GM23248 (cell line): ENCODE measurements at regions not wholly inside any gene's neighbourhood (a gene's known extent, or its start where the extent isn't known, plus 50 kb on each side); places are given as distances from the start of the nearest gene placed in this dataset.
"Not testable (repeated sequence)": the region's sequence is repeated elsewhere in the genome, so short reads cannot be mapped to it uniquely, and the experiment has no call there.

Experiments
- DNase-seq: peaks from one replicate; pipeline ENCODE4 v3.0.0-alpha.2; 2015
- H2AFZ ChIP-seq: fragments of 200-600 bp; sonication (generic); 2 replicates; pipeline ENCODE4 v1.6.1; 2016; ENCODE audit warnings: antibody characterized with exemption
- H3F3A ChIP-seq: fragments of 200-600 bp; sonication (generic); 2 replicates; pipeline ENCODE4 v1.6.1; 2016; ENCODE audit warnings: mild to moderate bottlenecking, antibody characterized with exemption, mixed run types; ENCODE audit not compliant: insufficient read depth
- H3K27ac ChIP-seq: fragments of 200-600 bp; sonication (generic); 2 replicates; pipeline ENCODE4 v1.5.1; 2016; ENCODE audit warnings: mild to moderate bottlenecking
- H3K27me3 ChIP-seq: fragments of 200-600 bp; sonication (generic); replicated peaks from 2 replicates; pipeline ENCODE4 v1.6.1; 2016; ENCODE audit warnings: mild to moderate bottlenecking; ENCODE audit not compliant: insufficient read depth
- H3K36me3 ChIP-seq: fragments of 200-600 bp; sonication (generic); 2 replicates; pipeline ENCODE4 v1.6.1; 2016; ENCODE audit warnings: low read depth, mild to moderate bottlenecking
- H3K4me1 ChIP-seq: fragments of 200-600 bp; sonication (generic); 2 replicates; pipeline ENCODE4 v1.6.1; 2016; ENCODE audit warnings: mild to moderate bottlenecking; ENCODE audit not compliant: insufficient read depth
- H3K4me2 ChIP-seq: fragments of 200-600 bp; sonication (generic); one replicate; pipeline ENCODE4 v1.6.1; 2016; ENCODE audit warnings: mild to moderate bottlenecking; ENCODE audit not compliant: unreplicated experiment
- H3K4me3 ChIP-seq: fragments of 200-600 bp; sonication (generic); 2 replicates; pipeline ENCODE4 v1.5.1; 2016; ENCODE audit warnings: mild to moderate bottlenecking
- H3K79me2 ChIP-seq: fragments of 200-600 bp; sonication (generic); 2 replicates; pipeline ENCODE4 v1.6.1; 2016; ENCODE audit warnings: mild to moderate bottlenecking; ENCODE audit not compliant: insufficient read depth
- H3K9ac ChIP-seq: fragments of 200-600 bp; sonication (generic); 2 replicates; pipeline ENCODE4 v1.6.1; 2016; ENCODE audit warnings: mild to moderate bottlenecking
- H3K9me2 ChIP-seq: fragments of 200-600 bp; sonication (generic); 2 replicates; pipeline ENCODE4 v1.6.1; 2016; ENCODE audit warnings: mixed run types, mild to moderate bottlenecking, moderate library complexity; ENCODE audit not compliant: insufficient read depth
- H3K9me3 ChIP-seq: fragments of 200-600 bp; sonication (generic); one replicate; pipeline ENCODE4 v1.6.1; 2017; ENCODE audit warnings: low read depth
- H4K20me1 ChIP-seq: fragments of 200-600 bp; sonication (generic); 2 replicates; pipeline ENCODE4 v1.6.0; 2016; ENCODE audit not compliant: insufficient read depth
- WGBS, 2 experiments: methylation state at CpG; one replicate each; pipeline ENCODE4 v1.1.6; 2015 to 2017; ENCODE audit warnings: low lambda C conversion rate in 2 of 2, low coverage in 1 of 2; ENCODE audit errors: missing lambda C conversion rate in 2 of 2; 5-methylcytosine and 5-hydroxymethylcytosine counted together
- in situ Hi-C: fragments of 300-500 bp; cut with MboI; formaldehyde crosslinking; loops from 2 replicates; pipeline ENCODE4 v1.15.0; 2020

DNA sequence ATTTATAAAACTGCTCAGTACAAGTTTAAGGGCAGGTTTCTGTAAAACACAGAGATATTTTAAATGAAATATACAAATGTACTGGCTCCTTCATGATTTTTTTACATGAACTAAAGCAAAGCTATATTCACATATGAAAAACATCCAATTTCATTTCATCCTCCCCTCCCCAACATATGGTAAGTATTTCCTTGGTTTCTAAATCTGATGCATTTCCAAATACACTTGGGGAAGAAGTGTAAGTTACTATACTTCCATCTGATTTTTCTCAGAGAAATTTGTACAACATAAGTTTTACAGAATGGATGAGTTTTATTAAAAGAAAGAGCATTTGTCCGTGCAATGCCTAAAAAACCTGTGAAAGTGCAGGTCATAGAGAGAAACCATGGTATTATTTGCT lies 109.0 kb upstream of the POMZP3 start:
- H3K4me2 ChIP-seq, H3K9me3 ChIP-seq, H4K20me1 ChIP-seq, H3K9ac ChIP-seq, H3F3A ChIP-seq, H3K27me3 ChIP-seq, H3K9me2 ChIP-seq, H2AFZ ChIP-seq, H3K4me1 ChIP-seq, H3K27ac ChIP-seq, H3K4me3 ChIP-seq, in situ Hi-C loops, H3K36me3 ChIP-seq, DNase-seq, H3K79me2 ChIP-seq: not testable (repeated sequence)
- 0 to 13% methylated on average over 1 of the region's 1 CpG for WGBS, 2 experiments

DNA sequence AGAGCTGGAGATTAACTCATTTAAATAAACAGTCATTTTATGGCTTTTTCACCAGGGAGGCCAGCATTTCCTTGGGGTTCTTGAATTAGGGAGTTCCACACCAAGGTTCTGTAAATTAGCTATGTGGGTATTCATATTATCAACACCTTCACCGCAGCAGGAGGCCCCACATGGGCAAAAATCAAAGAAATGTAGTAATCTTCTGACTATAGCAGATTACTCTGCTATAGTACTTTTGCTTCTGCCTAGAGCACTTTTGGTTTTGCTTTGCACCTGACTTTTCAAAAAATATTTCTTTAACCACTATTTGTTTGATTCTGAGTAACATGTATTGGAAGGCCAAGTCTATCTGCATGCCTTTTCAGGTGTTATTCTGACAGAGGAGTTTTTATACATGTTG lies 108.6 kb upstream of the POMZP3 start:
- 55 to 60% methylated on average over 1 of the region's 1 CpG for WGBS, 2 experiments

DNA sequence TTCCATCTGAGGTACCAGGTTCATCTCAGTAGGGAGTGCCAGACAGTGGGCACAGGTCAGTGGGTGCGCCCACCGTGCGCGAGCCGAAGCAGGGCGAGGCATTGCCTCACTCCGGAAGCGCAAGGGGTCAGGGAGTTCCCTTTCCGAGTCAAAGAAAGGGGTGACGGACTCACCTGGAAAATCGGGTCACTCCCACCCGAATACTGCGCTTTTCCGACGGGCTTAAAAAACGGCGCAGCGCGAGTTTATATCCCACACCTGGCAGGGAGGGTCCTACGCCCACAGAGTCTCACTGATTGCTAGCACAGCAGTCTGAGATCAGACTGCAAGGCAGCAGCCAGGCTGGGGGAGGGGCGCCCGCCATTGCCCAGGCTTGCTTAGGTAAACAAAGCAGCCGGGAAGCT lies 101.5 kb upstream of the POMZP3 start:
- H3K9me2 ChIP-seq, H3K9me3 ChIP-seq, H3K9ac ChIP-seq, H2AFZ ChIP-seq, H3K79me2 ChIP-seq, H3K4me3 ChIP-seq, H3K27ac ChIP-seq, H3K27me3 ChIP-seq, H3F3A ChIP-seq, in situ Hi-C loops, H3K36me3 ChIP-seq, H4K20me1 ChIP-seq, H3K4me2 ChIP-seq, DNase-seq, H3K4me1 ChIP-seq: not testable (repeated sequence)
- WGBS, 2 experiments, result 81 to 82% methylated on average over 22 of the region's 23 CpGs

More for the DNA sequence above, 108.6 kb upstream of the POMZP3 start:
- H3K9me2 ChIP-seq, H3K79me2 ChIP-seq, H3K9me3 ChIP-seq, H3K9ac ChIP-seq, H4K20me1 ChIP-seq, H3K4me3 ChIP-seq, H3K4me1 ChIP-seq, DNase-seq, H3K4me2 ChIP-seq, H3K27me3 ChIP-seq, H3F3A ChIP-seq, H3K36me3 ChIP-seq, in situ Hi-C loops, H3K27ac ChIP-seq, H2AFZ ChIP-seq: not testable (repeated sequence)

DNA sequence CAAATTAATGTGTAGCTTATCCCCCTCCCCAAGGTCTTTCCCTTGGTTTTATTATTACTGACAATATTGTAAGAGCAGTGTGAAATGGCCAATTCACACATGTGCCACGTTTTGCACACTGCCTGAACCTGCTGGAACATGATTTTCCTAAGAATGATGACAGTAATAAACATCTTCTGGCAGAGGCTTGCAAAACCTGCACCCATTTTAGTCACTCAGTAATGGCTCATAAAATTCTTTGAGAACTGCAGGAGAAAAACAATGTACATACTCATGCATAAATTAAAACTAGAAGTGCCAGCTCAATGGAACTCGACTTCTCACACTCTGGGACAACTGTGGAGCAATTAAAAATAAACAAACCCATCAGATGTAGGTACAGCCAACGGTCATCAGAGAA lies 96.8 kb upstream of the POMZP3 start:
- H3K36me3 ChIP-seq, H3K27me3 ChIP-seq, in situ Hi-C loops, H3K4me3 ChIP-seq, H2AFZ ChIP-seq, H3K9me2 ChIP-seq, H3K9ac ChIP-seq, H3K4me2 ChIP-seq, DNase-seq, H3K79me2 ChIP-seq, H3F3A ChIP-seq, H3K4me1 ChIP-seq, H3K9me3 ChIP-seq, H4K20me1 ChIP-seq, H3K27ac ChIP-seq: not testable (repeated sequence)
- WGBS, 2 experiments, result 0% methylated on average over 2 of the region's 3 CpGs

DNA sequence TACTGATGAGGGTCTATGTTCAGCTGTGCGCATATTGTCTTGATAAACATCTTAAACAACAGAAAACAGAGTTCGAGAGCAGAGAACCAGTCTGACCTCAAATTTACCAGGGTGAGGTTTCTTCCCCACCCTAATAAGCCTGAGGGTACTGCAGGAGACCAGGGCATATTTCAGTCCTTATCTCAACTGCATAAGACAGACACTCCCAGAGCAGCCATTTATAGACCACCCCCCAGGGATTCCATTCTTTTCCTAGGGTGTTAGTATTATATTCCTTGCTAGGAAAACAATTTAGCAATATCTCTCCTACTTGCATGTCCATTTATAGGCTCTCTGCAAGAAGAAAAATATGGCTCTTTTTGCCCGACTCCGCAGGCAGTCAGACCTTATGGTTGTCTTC lies 89.5 kb upstream of the POMZP3 start:
- H3K9me3 ChIP-seq, H4K20me1 ChIP-seq, H2AFZ ChIP-seq, H3K4me3 ChIP-seq, in situ Hi-C loops, H3K4me2 ChIP-seq, H3K4me1 ChIP-seq, DNase-seq, H3K27me3 ChIP-seq, H3K79me2 ChIP-seq, H3K9ac ChIP-seq, H3K27ac ChIP-seq, H3F3A ChIP-seq, H3K9me2 ChIP-seq, H3K36me3 ChIP-seq: not testable (repeated sequence)
- WGBS, 2 experiments, result 66 to 81% methylated on average over 4 of the region's 4 CpGs

DNA sequence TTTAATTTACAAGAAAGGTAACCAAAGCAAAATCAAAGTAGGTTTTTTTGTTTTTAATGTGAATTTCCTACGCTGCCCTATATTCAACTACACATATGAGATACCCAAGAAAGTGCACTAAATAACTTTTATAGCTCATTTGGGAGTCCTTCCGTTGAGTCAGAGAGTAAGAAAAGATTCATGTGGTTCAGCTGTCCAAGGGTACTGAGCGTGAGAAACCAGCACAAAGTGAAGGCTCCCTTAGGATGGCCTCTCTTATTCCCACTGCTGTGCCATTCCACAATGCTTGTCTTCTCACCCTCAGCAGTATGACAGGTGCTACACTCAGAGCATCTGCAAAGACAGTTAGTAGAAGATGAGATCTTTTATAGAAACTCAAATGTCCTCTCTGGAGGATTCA lies 85.8 kb upstream of the POMZP3 start:
- H3K4me1 ChIP-seq, H3K27ac ChIP-seq, H3K9ac ChIP-seq, H3F3A ChIP-seq, H3K79me2 ChIP-seq, H3K9me2 ChIP-seq, H3K4me3 ChIP-seq, in situ Hi-C loops, H4K20me1 ChIP-seq, H3K27me3 ChIP-seq, DNase-seq, H2AFZ ChIP-seq, H3K36me3 ChIP-seq, H3K9me3 ChIP-seq, H3K4me2 ChIP-seq: not testable (repeated sequence)
- 28 to 37% methylated on average over 3 of the region's 3 CpGs for WGBS, 2 experiments

DNA sequence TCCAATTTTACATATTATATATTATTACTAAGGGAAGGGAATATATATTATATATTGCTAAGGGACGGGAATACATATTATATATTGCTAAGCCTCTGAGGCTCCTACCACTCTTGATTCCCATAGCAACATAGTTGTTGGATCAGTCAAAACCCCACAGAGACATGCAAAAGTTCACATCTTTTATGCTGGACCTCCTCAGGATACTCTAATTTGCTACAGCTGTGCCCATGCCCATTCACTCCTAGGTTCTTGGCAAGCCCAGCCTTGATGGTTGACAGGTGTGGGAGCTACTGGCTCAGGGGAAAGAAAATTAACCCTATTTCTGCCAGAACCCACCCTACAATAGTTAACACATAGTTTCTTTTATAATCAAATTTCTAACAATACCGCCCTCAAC lies 84.6 kb upstream of the POMZP3 start:
- DNase-seq, result not testable (repeated sequence)

DNA sequence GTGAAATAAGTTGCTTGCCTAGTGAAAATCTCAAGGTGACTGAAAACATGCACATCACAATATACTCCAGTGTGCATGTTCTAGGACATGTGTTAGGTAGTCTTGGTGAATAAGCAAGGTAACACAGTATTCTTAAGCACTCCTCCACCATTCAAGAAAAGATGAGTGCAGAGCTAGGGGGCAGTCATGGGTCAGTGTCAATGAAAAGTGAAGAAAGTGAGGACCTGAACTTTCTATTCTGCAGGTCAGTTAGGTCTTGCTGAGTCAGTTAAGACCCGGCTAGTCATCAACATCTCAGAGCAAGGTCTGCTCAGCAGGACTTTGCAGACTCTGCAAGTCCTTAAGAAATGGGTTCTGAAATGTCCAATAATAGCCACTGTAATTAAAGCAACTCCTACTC lies 82.6 kb upstream of the POMZP3 start:
- H3K9me2 ChIP-seq, H3K9me3 ChIP-seq, H3K4me2 ChIP-seq, H4K20me1 ChIP-seq, H3K27me3 ChIP-seq, H2AFZ ChIP-seq, H3K27ac ChIP-seq, H3F3A ChIP-seq, in situ Hi-C loops, H3K9ac ChIP-seq, H3K4me1 ChIP-seq, H3K4me3 ChIP-seq, H3K36me3 ChIP-seq, DNase-seq, H3K79me2 ChIP-seq: not testable (repeated sequence)
- 36 to 38% methylated on average over 1 of the region's 1 CpG for WGBS, 2 experiments

More for the DNA sequence above, 84.6 kb upstream of the POMZP3 start:
- in situ Hi-C loops, H3K9me3 ChIP-seq, H3K79me2 ChIP-seq, H3K9me2 ChIP-seq, H3K4me3 ChIP-seq, H2AFZ ChIP-seq, H3F3A ChIP-seq, H3K36me3 ChIP-seq, H3K4me1 ChIP-seq, H4K20me1 ChIP-seq, H3K27ac ChIP-seq, H3K27me3 ChIP-seq, H3K4me2 ChIP-seq, H3K9ac ChIP-seq: not testable (repeated sequence)
- WGBS, 2 experiments, result 76 to 79% methylated on average over 2 of the region's 2 CpGs
